ENCODE measurements at regions not wholly inside any gene's neighbourhood (a gene's known extent, or its start where the extent isn't known, plus 50 kb on each side); places are given as distances from the start of the nearest gene placed in this dataset.

GRCh38 chr9:575139-575538 lies 266.4 kb upstream of the DMRT1 start:
- no peak overlapping the region for H3K9ac ChIP-seq (replicated peaks; ENCODE audit: extremely low read depth, insufficient read depth, low read length)
- BruUV-seq (replicated peaks): no TSS peak
- ChIA-PET CTCF (no interaction called here), POLR2A (no interaction called here)
- H3K27me3 ChIP-seq (ENCODE audit: control insufficient read depth in 2 of 2, insufficient read depth in 2 of 2, low read length in 2 of 2): peaks cover 2 to 4% of the 10 kb centered on the region in 2 experiments
- H3K9me1 ChIP-seq (replicated peaks; ENCODE audit: control insufficient read depth, extremely low read depth, insufficient read depth, low read length): no peaks in the 10 kb centered on the region
- no peaks in the 10 kb centered on the region for H3K9me3 ChIP-seq (replicated peaks; ENCODE audit: control insufficient read depth, insufficient read depth, low read length)
- H2AFZ ChIP-seq (ENCODE audit: low read depth, low read length): no peak overlapping the region
- dilution Hi-C loops (cut with MboI; ENCODE audit: extremely low pct_ligation_motif_present, low sequenced_read_pairs) (no loop called here), intact Hi-C loops (cut with micrococcal nuclease) (no loop called here)
- no peak overlapping the region for H3K27ac ChIP-seq (ENCODE audit: insufficient read depth, low read depth, low read length)
- no peak for DNase-seq (ENCODE audit: low read depth, low spot score)
- no peaks in the 10 kb centered on the region for H3K36me3 ChIP-seq (ENCODE audit: control insufficient read depth in 2 of 2, extremely low read depth in 1 of 2, insufficient read depth in 2 of 2, low read length in 2 of 2)
- no peak for FAIRE-seq
- no peaks in the 10 kb centered on the region for H3K4me1 ChIP-seq (ENCODE audit: control insufficient read depth, extremely low read depth, insufficient read depth, low read length)
- H3K4me3 ChIP-seq (replicated peaks in 1 of 3; ENCODE audit: insufficient read depth in 1 of 3, low read depth in 1 of 3, low read length in 3 of 3): no peak overlapping the region
- H3K79me2 ChIP-seq (ENCODE audit: control insufficient read depth, insufficient read depth, low read length): no peaks in the 10 kb centered on the region
- no peaks in the 10 kb centered on the region for H4K20me1 ChIP-seq (replicated peaks; ENCODE audit: control insufficient read depth, extremely low read depth, insufficient read depth, low read length)
- TF ChIP-seq MAX (IDR thresholded peaks at IDR 0.05; ENCODE audit: insufficient read depth, insufficient read length) (no peak), POLR2A (IDR thresholded peaks at IDR 0.05; ENCODE audit: low read depth, low read length) (no peak), POLR2AphosphoS5 (IDR thresholded peaks at IDR 0.05; ENCODE audit: insufficient read depth, low read depth, low read length) (no peak), GATA2 (IDR thresholded peaks at IDR 0.05; ENCODE audit: insufficient read depth, insufficient read length, low read depth, low read length) (no peak), MYC (IDR thresholded peaks at IDR 0.05; ENCODE audit: low read depth, low read length) (no peak), EZH2 (IDR thresholded peaks at IDR 0.05; ENCODE audit: borderline replicate concordance, low read depth, low read length, severe bottlenecking) (no peak), CTCF (IDR thresholded peaks at IDR 0.05; ENCODE audit: extremely low read depth in 1 of 2, insufficient read depth in 1 of 2, low read depth in 1 of 2, low read length in 2 of 2) (no peak), JUN (IDR thresholded peaks at IDR 0.05; ENCODE audit: borderline replicate concordance, insufficient read depth, insufficient read length, low read depth) (no peak), FOS (IDR thresholded peaks at IDR 0.05; ENCODE audit: borderline replicate concordance, insufficient read depth, low read length) (no peak)
- H3K4me2 ChIP-seq (ENCODE audit: insufficient read depth, low read length): no peak overlapping the region

Measured in endothelial cell of umbilical vein (primary cell).